Epithelial cell of prostate (primary cell): ENCODE measurements at regions not wholly inside any gene's neighbourhood (a gene's known extent, or its start where the extent isn't known, plus 50 kb on each side); places are given as distances from the start of the nearest gene placed in this dataset.

Experiments
- DNase-seq: peaks from one replicate; pipeline ENCODE4 v3.0.0-alpha.2; 2011; ENCODE audit warnings: low read depth, low spot score
- H3K27ac ChIP-seq: fragments of 450-650 bp; 2 replicates; pipeline ENCODE4 v1.5.1; 2017; ENCODE audit warnings: mild to moderate bottlenecking

DNA sequence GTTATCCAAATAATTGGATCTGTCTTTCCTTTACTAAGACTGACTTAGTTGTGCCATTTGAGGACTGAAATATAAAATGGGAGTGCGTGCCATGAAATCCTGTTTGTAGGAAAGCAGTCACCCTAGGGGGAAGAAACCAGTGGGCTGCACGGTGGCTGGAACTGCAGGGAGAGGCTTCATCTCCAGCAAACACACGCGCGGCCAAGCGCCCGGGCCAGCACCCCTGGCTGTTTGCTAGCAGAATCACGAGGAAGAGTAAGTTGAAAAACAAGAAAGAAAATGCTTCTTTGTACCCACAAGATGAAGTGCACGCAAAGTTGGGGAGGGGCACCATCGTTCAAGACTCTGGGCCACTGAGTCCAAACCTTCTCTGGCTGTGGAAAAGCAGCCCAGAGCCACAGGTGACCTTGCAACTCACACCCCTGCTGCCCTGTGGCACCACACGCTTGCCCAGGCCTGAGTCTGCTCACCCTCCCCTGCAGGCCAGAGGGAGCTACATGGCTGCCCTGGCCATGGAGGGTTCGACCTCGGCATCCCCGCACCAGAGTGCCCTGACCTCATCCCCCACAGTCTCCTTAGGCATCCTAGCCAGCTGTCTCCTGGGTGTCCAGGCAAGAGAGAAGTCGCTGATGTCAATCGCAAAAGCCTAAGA lies 55.2 kb downstream of the IRX2 start:
- no peak for DNase-seq
- H3K27ac ChIP-seq, result no peak overlapping the region

DNA sequence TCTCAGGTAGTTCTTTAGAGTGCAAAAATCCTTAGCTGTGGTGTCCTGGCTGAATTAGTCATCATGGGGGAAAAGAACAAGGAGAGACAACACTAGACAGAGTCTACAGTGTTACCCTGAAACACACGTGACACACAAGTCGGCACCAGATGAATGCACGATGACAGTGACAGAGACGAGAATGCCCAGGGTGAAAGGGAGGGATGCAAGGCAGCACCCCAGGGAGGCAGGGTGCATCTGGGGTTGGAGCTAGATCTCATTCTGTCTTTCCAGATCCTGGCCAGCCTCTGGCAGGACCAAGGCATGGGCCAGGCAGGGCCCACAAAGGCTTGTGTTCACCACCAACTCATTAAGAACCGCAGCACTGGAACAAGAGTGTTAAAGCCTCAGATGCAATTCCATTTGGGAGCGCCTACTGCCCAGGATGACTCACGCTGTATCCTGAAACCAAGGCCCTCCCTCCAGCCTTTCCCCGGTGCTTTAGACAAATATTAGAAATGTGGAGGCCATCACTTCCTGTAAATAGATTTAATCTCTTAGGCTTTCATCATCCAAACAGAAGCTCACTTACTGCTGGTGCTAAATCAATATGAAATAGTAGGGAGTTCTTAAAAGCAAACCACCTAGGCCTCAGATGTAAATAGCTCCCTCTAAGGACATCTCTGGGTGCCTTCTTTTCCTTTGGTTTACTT lies 56.1 kb downstream of the IRX2 start:
- DNase-seq, result no peak
- no peak overlapping the region for H3K27ac ChIP-seq

DNA sequence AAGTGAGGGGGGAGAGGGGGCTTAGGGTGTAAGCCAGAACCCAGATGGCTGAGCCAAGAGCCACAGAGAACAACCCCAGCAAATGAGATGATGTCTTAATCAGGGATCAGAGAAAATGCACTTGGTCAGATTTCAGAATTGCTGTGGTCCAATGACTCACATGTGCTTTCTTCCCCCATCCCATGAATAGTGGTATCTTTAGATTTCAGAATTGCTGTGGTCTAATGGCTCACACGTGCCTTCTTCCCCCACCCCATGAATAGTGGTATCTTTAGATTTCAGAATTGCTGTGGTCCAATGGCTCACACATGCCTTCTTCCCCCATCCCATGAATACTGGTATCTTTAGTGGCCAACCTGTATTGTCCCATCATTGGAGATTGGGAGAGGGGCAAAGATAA lies 59.9 kb downstream of the IRX2 start:
- H3K27ac ChIP-seq, result no peak overlapping the region
- DNase-seq, result no peak

DNA sequence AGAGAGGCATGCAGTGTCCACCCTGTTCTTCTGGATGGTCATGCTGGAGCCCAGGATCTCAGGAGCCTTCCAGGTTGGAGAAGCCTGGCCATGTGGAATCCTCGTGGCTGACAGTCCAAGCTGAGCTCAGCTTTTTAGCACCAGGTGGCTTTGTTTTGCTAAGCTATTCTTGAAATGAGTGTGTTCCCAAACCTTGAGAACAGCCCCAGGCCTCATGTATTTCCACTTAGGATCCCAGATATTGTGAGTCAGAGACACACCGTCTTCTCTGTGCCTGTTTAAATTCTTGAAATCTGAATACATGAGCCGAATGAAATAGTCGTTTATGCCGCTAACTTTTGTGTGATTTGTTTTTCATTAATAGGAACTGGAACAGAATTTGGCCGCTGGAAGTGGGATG lies 61.2 kb downstream of the IRX2 start:
- H3K27ac ChIP-seq, result no peak overlapping the region
- DNase-seq, result no peak

DNA sequence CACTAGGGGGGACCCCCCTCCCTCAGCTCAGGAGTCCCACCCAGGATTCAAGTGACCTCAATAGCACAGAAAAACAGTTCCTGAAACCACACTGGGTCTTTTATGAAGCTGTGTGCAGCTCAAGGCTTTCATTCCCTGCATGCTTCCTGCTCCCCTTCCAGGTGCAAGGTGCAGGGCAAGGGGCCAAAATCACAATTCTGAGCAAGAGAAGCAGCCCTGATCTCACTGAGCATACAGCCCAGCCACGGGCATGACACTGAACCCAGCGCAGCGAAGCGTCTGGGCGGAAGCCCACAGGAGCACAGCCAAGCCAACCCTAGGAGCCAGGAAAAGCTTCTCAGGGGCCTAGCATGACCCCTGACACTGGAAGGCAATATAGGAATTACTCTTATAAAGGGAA lies 62.9 kb downstream of the IRX2 start:
- DNase-seq, result no peak
- no peak overlapping the region for H3K27ac ChIP-seq

DNA sequence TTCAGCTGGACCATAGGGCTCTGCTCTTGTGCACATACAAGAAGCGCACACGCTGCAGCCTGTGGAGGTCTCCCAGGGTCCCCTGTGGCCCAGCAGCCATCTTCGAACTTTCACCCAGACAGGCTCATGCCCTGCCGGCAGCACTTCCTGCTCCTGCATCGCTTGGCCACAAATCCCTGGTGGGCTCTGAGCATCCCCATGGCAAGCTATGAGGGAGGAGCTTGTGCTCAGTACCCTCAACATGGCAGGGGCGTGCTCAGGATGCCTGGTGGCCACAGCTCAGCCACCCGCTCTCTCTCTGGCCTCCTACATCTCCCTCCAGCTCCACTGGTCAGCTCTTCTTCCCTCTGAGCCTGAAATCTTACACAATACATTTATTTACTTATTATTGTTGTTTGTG lies 63.7 kb downstream of the IRX2 start:
- DNase-seq, result no peak
- H3K27ac ChIP-seq, result no peak overlapping the region

DNA sequence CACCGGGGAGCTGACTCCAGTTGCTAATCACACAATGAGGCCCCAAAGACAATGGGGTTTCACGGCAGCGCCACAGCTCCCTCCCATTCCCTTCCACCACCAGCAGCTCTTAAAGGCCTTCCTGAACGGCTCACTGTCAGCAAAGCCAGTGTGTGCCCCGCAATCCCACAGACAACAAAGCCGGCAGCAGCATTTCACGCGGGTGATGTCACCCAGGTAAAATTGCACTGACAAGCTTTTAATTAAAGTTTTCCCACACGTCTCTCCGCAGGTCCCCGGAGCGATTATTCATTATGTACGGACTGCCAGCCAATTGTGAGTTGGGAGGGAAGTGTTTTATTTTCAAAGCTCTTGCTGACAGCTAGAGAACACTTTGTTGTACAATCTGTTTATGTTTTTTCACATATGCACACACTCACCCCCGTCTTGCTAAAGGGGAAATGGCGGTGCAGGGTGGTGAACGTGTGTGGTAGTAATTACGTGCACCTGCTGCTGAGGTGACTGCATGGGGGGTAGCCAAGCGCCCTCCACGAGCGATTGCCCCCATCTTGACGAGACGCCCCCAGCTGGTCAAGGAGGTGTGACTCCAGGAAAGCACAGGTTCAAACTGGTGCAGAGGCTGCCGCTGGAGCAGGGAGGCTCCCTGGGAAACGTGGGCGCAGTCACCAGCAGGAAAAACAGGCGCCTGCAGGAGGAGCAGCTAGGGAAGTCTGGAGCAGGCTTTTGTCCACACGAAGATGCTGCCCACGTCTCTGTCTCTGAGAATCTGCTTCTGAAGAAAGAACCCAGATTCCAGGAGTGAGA lies 65.0 kb downstream of the IRX2 start:
- H3K27ac ChIP-seq, result no peak overlapping the region
- DNase-seq, result no peak

DNA sequence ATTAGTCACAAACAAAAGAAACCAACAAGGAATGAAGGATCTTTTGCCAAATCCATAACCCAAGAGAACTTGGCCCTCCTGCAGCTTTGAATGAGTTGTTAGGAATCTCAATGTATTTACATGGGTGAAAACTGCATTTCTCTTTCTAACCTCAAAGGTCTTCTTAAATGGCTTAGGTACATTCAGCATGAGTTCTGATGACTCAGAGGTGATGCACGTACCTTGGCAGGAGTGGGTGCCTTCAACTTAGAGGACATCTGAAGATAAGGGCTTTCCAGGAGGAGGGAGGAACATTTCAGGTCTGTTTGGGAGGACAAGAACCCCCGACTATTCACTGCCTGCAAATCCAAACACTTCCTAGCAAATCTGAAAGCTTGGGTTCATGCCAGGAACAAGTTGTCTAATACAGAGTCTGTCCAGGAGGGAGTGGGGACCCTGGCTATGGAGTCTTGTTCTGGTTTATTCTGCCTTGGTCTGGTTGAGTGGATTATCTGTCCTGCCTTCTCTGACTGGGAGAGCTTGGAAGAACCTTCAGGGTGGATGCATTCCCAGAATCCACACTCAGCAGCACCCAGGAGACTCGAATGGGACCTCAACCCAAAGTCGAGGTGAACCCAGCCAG lies 65.7 kb downstream of the IRX2 start:
- peak; percentile 48 for DNase-seq
- no peak overlapping the region for H3K27ac ChIP-seq

DNA sequence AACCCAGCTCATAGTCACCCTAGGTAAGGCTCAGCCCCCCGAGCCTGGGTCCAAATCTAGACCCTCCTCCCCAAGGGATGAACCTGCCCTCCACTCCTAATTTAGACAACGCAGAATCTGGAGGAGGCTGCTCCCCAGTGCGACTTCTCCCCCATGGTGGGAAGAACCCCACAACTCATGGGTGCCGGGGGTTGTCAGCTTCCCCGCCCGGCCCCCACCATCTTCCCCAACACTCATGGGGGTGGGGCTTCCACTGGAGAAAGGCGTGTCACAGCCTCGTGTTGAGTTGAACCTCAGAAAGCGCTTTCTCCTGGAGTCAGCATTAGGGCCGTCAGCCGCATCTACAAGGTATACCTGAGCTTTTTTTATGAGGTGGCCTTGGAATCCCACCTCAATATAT lies 66.9 kb downstream of the IRX2 start:
- DNase-seq, result no peak

DNA sequence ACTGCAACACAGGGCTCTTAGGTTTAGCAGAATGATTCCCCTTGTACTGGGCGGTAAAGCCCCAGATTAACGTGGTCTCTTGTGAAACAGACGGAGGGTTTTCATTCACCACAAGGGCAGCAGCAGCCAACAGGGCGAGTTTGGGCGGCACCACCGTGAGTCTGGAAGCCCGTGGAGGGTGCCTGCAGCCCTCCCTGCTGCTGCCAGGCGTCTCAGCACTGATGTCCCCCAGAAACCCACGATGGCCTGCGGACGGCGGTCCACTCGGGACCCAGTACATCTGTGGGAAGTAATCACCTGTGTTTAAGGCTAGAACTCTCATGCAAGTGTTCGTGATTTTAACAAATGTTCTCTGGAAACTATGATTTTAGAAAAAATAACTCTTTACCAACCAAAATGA lies 67.8 kb downstream of the IRX2 start:
- no peak overlapping the region for H3K27ac ChIP-seq
- no peak for DNase-seq

More for the DNA sequence above, 66.9 kb downstream of the IRX2 start:
- no peak overlapping the region for H3K27ac ChIP-seq

DNA sequence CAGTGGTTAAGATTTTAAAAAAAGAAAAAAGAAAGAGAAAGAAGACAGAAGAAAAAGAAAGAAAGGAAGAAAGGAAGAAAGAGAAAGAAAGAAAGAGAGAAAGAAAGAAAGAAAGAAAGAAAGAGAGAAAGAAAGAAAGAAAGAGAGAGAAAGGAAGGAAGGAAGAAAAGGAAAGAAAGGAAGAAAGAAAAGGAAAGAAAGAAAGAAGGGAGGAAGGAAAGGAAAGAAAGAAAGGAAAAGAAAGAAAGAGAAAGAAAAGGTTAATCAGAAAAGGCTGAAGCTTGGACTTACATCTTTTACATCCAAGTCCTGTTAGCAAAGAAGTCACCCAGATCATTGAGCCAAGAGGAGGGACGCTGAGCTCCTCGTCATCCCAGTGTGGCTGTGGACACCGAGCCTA lies 70.0 kb downstream of the IRX2 start:
- DNase-seq, result no peak
- no peak overlapping the region for H3K27ac ChIP-seq

DNA sequence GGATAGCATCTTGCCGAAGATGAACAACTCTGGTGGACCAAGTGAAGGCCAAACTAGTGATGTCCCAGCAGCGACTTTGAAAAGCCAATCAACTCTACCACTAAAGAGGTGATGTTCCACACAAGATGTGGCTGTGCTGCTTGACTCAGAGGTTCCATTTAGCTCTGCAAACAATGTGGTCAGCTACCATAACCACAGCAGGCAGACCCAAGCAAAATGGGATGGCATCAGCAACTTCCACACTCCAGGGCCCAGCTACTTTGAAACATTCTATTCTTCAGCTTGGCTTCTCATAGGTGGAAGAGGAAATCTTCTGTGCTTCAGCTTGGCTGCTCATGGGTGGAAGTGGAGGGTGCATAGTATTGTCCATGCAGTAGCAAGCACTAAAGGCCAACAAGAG lies 70.5 kb downstream of the IRX2 start:
- no peak for DNase-seq
- no peak overlapping the region for H3K27ac ChIP-seq

DNA sequence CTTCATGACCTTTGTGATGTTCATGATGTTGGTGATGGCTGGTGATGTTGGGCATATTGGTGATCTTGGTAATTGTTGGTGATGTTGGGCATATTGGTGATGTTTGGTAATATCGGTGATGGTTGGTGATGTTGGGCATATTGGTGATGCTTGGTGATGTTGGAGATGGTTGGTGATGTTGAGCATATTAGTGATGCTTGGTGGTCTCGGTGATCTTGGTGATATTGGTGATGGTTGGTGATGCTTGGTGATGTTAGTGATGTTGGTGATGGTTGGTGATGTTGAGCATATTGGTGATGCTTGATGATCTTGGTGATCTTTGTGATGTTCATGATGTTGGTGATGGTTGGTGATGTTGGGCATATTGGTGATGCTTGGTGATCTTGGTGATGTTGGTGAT lies 73.8 kb downstream of the IRX2 start:
- no peak overlapping the region for H3K27ac ChIP-seq
- no peak for DNase-seq

DNA sequence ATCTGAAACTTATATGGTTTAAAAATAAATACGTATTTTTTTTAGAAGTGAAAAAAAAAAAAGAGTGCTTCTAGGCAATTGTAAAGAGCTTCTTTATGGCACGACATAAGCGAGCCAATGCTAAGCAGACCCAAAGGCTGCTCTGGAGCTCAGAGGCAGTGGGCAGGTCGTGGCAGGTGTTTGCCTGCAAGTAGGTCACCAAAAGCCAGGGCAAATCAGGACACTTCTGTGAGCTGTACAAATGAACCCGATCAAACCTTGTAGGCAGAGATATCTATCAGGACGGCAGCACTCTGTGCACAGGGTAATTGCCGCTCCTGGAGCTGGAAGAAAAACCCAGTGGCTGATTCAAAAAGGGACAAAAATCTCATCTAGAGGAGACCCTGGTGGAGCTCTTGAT lies 75.9 kb downstream of the IRX2 start:
- no peak for DNase-seq
- H3K27ac ChIP-seq, result no peak overlapping the region

DNA sequence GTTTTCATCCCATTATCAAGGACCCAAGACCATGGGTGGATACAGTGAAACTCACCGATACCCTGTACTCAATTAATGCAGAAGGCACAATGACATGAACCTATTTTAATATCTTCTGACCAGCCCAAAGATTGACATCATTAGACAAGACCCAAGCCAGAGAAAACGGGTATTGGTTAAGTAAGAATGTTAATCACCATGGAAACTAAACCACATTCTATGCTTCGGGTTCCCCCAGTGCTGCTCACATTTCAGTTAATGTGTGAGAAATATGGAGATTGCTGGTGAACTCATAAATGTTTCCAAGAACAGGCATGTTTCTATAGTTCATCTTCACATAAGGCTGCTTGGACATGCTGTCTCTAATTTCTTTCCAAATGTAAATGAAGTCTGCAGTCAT lies 77.0 kb downstream of the IRX2 start:
- no peak overlapping the region for H3K27ac ChIP-seq
- no peak for DNase-seq

DNA sequence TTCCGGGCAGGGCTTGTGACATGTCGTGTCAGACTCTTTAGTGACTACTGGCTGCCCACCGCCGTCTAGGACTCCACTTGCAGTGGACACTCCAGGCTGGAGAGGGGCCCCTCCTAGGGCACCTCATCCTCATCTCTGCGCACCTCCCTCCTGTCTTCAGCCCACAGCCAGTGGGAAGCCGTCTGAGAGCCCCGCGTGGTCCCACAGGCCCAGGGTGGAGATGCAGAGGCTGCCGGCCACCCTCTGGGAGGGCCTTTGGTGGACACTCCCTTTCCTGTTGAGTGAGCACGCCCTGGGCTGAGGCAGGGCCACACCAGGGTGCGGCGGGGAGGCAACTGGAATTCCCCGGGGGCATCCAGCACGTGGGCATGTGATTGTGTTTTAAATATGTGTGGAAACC lies 80.5 kb downstream of the IRX2 start:
- no peak overlapping the region for H3K27ac ChIP-seq
- no peak for DNase-seq

DNA sequence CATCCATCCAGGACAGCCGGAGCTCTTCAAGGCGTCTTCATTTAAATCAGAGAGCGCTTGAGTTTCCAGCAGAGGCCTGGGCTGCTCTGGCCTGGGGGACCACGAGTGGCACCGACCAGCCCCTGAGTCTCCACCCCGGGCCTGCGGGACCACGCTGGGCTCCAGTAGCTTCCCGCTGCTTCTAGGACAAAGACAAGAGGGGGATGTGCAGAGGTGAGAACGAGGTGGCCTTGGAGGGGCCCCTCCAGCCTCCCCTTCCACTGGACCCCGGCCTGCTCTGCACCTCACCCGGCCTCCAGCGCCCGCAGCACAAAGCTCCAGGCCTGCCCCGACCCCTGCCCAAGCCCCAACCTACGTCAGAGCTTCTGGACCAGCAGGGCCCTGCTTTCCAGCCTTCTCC lies 81.6 kb downstream of the IRX2 start:
- no peak for DNase-seq
- no peak overlapping the region for H3K27ac ChIP-seq

DNA sequence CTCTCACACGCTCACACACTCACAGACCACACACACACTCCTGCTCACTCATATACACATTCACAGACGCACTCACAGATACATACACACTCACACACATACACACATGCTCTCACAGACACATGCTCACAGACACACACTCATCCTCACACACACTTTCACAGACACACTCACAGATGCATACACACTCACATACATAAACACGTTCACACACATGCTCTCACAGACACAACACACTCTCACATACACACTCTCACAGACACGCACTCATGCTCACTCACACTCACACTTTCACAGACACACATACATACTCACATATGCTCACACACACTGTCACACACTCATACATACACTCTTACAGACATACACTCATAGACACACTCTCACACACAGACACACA lies 82.2 kb downstream of the IRX2 start:
- DNase-seq, result no peak
- H3K27ac ChIP-seq, result no peak overlapping the region

DNA sequence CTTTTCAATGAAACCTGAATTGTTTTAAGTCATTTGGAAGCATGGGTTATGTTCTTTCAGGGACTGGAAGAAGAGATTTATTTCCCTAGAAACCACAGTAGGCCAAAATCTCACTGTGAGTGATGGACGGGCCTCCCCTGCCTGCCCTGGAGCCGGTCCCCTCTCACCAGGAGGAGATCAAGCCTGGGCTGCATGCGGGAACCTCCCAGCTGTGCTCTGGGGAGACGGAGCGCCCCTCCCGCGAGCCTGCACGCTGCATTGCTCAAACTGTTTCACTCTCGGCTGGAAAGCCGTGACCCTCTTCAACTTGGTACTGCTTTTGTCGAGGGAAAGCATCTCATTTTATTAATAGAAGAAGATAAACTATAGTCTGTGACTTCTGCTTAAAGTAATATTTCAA lies 85.4 kb downstream of the IRX2 start:
- DNase-seq, result no peak
- no peak overlapping the region for H3K27ac ChIP-seq

DNA sequence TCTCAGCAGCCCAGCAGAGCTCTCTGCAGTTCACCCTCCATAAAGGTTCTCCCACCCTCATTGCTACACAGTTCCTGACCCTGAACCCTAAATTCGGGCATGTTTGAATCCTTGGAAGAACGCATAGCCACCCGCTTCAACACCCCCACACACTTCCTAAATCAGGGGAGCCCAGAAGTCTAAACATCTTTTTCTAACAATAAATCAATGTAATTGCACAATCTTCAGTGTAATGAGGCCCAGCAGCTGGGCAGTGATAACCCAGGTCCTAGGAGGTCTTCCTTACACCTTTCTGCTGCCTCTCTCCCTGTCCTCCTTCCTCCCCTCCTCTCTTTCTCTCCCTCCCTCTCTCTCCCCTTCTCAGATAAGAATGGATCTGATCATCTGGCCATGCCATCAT lies 88.0 kb downstream of the IRX2 start:
- DNase-seq, result no peak
- no peak overlapping the region for H3K27ac ChIP-seq

DNA sequence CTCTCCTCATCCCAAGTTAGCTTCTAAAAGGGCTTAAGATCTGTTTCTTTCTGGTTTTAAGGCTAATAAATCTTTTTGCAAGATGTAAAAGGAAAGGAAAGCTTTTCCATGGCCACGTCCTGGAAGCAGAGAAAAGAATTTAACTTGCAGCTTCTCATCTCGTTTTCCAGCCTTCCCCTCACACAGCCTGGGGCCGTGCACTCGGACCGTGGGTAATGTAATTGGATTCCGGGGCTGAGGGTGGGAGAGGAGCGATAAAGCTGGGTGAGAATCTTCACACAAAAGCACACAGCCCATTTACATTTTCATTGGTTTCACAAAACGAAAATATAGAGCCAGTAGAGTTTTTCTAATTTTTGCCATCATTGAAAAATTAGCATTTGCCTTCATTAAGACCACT lies 91.2 kb downstream of the IRX2 start:
- no peak for DNase-seq
- H3K27ac ChIP-seq, result no peak overlapping the region
